SK-N-SH (cell line): ENCODE measurements at regions not wholly inside any gene's neighbourhood (a gene's known extent, or its start where the extent isn't known, plus 50 kb on each side); places are given as distances from the start of the nearest gene placed in this dataset.

Source experiments
- EP300 ChIP-seq, 2 experiments: IDR thresholded peaks; 2 replicates each; pipeline versions ENCODE4 v1.4.0 to v1.6.1; 2012; ENCODE audit warnings: borderline replicate concordance in 1 of 2, low read depth in 1 of 2, low read length in 1 of 2
- EZH2phosphoT487 ChIP-seq: fragments of 200-600 bp; sonication (generic); IDR thresholded peaks from 2 replicates; pipeline ENCODE4 v1.6.1; 2017; ENCODE audit warnings: low read depth, mixed run types, mild to moderate bottlenecking, antibody characterized with exemption, moderate library complexity, borderline replicate concordance
- JUND ChIP-seq: IDR thresholded peaks from 2 replicates; pipeline ENCODE4 v1.4.0; 2012
- MXI1 ChIP-seq: IDR thresholded peaks from 2 replicates; pipeline ENCODE4 v1.6.1; 2012; ENCODE audit warnings: mild to moderate bottlenecking, low read depth, low read length, improper control_type of control experiment
- PBX3 ChIP-seq: IDR thresholded peaks from 2 replicates; pipeline ENCODE4; 2012
- RAD21 ChIP-seq: IDR thresholded peaks from 2 replicates; pipeline ENCODE4 v1.6.1; 2012; ENCODE audit warnings: mild to moderate bottlenecking, low read length
- REST ChIP-seq: IDR thresholded peaks from 2 replicates; pipeline ENCODE4 v1.6.1; 2012; ENCODE audit warnings: mild to moderate bottlenecking, low read depth, low read length, moderate library complexity
- RXRA ChIP-seq: IDR thresholded peaks from 2 replicates; pipeline ENCODE4 v1.4.0; 2012; ENCODE audit warnings: low read depth, mild to moderate bottlenecking, borderline replicate concordance
- TAF1 ChIP-seq: IDR thresholded peaks from 2 replicates; pipeline ENCODE4 v1.6.1; 2012; ENCODE audit warnings: low read depth, mild to moderate bottlenecking, low read length, moderate library complexity, borderline replicate concordance
- TCF12 ChIP-seq: IDR thresholded peaks from 2 replicates; pipeline ENCODE4 v1.4.0; 2012
- YY1 ChIP-seq: IDR thresholded peaks from 2 replicates; pipeline ENCODE4 v1.4.0; 2012; ENCODE audit warnings: low read depth, mild to moderate bottlenecking
- TF ChIP-seq, protein P1 (sequence below): fragments of 200-600 bp; sonication (generic); IDR thresholded peaks from 2 replicates; pipeline ENCODE4 v1.6.1; 2017; ENCODE audit warnings: antibody characterized with exemption, mild to moderate bottlenecking, moderate library complexity
- TF ChIP-seq, protein P2 (sequence below): IDR thresholded peaks from 2 replicates; pipeline ENCODE4 v1.4.0; 2012; ENCODE audit warnings: low read depth, borderline replicate concordance

DNA sequence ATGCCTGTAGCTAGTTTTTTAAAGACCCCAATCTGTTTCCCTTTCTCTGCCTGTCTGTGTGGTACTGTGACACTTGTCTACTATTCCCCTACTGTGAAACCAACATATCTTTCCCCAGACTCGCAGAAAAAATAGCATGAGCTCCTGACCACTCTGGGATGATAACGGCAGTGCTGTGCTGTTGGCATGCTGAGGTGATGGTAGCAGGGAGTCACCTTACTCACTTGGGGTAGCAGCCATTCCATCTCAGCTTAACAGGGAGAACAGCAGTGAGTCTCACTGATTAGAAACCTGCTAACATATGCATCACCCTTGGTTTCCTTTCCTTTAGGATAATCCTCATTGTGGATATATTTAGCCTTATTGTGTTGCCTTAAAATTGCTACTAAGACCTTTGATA is 469.6 kb upstream of the FZD8 start:
- TF ChIP-seq, protein P1, sequence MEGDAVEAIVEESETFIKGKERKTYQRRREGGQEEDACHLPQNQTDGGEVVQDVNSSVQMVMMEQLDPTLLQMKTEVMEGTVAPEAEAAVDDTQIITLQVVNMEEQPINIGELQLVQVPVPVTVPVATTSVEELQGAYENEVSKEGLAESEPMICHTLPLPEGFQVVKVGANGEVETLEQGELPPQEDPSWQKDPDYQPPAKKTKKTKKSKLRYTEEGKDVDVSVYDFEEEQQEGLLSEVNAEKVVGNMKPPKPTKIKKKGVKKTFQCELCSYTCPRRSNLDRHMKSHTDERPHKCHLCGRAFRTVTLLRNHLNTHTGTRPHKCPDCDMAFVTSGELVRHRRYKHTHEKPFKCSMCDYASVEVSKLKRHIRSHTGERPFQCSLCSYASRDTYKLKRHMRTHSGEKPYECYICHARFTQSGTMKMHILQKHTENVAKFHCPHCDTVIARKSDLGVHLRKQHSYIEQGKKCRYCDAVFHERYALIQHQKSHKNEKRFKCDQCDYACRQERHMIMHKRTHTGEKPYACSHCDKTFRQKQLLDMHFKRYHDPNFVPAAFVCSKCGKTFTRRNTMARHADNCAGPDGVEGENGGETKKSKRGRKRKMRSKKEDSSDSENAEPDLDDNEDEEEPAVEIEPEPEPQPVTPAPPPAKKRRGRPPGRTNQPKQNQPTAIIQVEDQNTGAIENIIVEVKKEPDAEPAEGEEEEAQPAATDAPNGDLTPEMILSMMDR = no peak
- TF ChIP-seq YY1 (no peak), RAD21 (no peak), TAF1 (no peak), MXI1 (no peak), EZH2phosphoT487 (no peak), PBX3 (no peak), TCF12 (no peak), RXRA (no peak), EP300 (IDR thresholded peaks at IDR 0.05; ENCODE audit: borderline replicate concordance in 1 of 2, low read depth in 1 of 2, low read length in 1 of 2) (no peak), REST (no peak), JUND (no peak)
- TF ChIP-seq, protein P2, sequence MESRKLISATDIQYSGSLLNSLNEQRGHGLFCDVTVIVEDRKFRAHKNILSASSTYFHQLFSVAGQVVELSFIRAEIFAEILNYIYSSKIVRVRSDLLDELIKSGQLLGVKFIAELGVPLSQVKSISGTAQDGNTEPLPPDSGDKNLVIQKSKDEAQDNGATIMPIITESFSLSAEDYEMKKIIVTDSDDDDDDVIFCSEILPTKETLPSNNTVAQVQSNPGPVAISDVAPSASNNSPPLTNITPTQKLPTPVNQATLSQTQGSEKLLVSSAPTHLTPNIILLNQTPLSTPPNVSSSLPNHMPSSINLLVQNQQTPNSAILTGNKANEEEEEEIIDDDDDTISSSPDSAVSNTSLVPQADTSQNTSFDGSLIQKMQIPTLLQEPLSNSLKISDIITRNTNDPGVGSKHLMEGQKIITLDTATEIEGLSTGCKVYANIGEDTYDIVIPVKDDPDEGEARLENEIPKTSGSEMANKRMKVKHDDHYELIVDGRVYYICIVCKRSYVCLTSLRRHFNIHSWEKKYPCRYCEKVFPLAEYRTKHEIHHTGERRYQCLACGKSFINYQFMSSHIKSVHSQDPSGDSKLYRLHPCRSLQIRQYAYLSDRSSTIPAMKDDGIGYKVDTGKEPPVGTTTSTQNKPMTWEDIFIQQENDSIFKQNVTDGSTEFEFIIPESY = no peak
